ENCODE measurements at regions not wholly inside any gene's neighbourhood (a gene's known extent, or its start where the extent isn't known, plus 50 kb on each side); places are given as distances from the start of the nearest gene placed in this dataset.

GRCh38 chr2:220335591-220335915 lies 708.1 kb downstream of the SLC4A3 start:
- Histone ChIP-seq H3K27me3 (no peaks in the 10 kb centered on the region), H3K4me3 (no peak overlapping the region), H3K4me1 (no peaks in the 10 kb centered on the region), H3K36me3 (no peaks in the 10 kb centered on the region), H3K9me3 (peaks cover 0 to 7% (median 0%) of the 10 kb centered on the region in 4 donors), H3K27ac (no peak overlapping the region)
- intact Hi-C loops (cut with DNase I; ENCODE audit: low total_unique reads): no loop called here
- 78 to 84% (median 82%) methylated on average over 4 of the region's 4 CpGs for WGBS, 5 donors
- no peak for TF ChIP-seq POLR2A (IDR thresholded peaks at IDR 0.05)
- TF ChIP-seq EP300 (IDR thresholded peaks at IDR 0.05): no peak
- no peak for TF ChIP-seq POLR2AphosphoS5 (IDR thresholded peaks at IDR 0.05)
- no peak for TF ChIP-seq CTCF (IDR thresholded peaks at IDR 0.05)
- DNase-seq: no peak

- Histone ChIP-seq H3K27me3 (no peaks in the 10 kb centered on the region), H3K9me3 (peaks cover 0 to 7% (median 0%) of the 10 kb centered on the region in 4 donors), H3K36me3 (no peaks in the 10 kb centered on the region), H3K4me3 (no peak overlapping the region), H3K27ac (no peak overlapping the region), H3K4me1 (no peaks in the 10 kb centered on the region)
- WGBS, 5 donors: 26 to 51% (median 29%) methylated on average over 2 of the region's 2 CpGs
- no peak for TF ChIP-seq CTCF (IDR thresholded peaks at IDR 0.05)
- no peak for TF ChIP-seq POLR2AphosphoS5 (IDR thresholded peaks at IDR 0.05)
- no peak for TF ChIP-seq EP300 (IDR thresholded peaks at IDR 0.05)
- no peak for TF ChIP-seq POLR2A (IDR thresholded peaks at IDR 0.05)
- DNase-seq: no peak
- intact Hi-C loops (cut with DNase I; ENCODE audit: low total_unique reads): no loop called here
Measured at GRCh38 chr2:220336771-220337170, 709.3 kb downstream of the SLC4A3 start.

GRCh38 chr2:220337611-220338440 lies 710.4 kb downstream of the SLC4A3 start:
- WGBS, 5 donors: 66 to 74% (median 69%) methylated on average over 2 of the region's 2 CpGs

GRCh38 chr2:220341014-220341413 lies 713.6 kb downstream of the SLC4A3 start:
- Histone ChIP-seq H3K4me3 (no peak overlapping the region), H3K9me3 (no peaks in the 10 kb centered on the region), H3K27me3 (no peaks in the 10 kb centered on the region), H3K4me1 (no peaks in the 10 kb centered on the region), H3K27ac (no peak overlapping the region), H3K36me3 (no peaks in the 10 kb centered on the region)
- TF ChIP-seq POLR2AphosphoS5 (IDR thresholded peaks at IDR 0.05) (no peak), CTCF (IDR thresholded peaks at IDR 0.05) (no peak), EP300 (IDR thresholded peaks at IDR 0.05) (no peak), POLR2A (IDR thresholded peaks at IDR 0.05) (no peak)
- intact Hi-C loops (cut with DNase I; ENCODE audit: low total_unique reads): no loop called here
- no peak for DNase-seq
- WGBS, 5 donors: 33 to 58% (median 47%) methylated on average over 3 of the region's 3 CpGs

More at GRCh38 chr2:220337611-220338440, 710.4 kb downstream of the SLC4A3 start:
- H3K9me3 ChIP-seq: no peaks in the 10 kb centered on the region
- no peaks in the 10 kb centered on the region for H3K36me3 ChIP-seq
- DNase-seq: no peak
- H3K4me1 ChIP-seq: no peaks in the 10 kb centered on the region
- H3K4me3 ChIP-seq: no peak overlapping the region
- intact Hi-C loops (cut with DNase I; ENCODE audit: low total_unique reads): no loop called here
- H3K27me3 ChIP-seq: no peaks in the 10 kb centered on the region
- H3K27ac ChIP-seq: no peak overlapping the region
- TF ChIP-seq CTCF (IDR thresholded peaks at IDR 0.05): no peak
